ENCODE measurements at regions not wholly inside any gene's neighbourhood (a gene's known extent, or its start where the extent isn't known, plus 50 kb on each side); places are given as distances from the start of the nearest gene placed in this dataset.
"Not testable (repeated sequence)": the region's sequence is repeated elsewhere in the genome, so short reads cannot be mapped to it uniquely, and the experiment has no call there.

DNA sequence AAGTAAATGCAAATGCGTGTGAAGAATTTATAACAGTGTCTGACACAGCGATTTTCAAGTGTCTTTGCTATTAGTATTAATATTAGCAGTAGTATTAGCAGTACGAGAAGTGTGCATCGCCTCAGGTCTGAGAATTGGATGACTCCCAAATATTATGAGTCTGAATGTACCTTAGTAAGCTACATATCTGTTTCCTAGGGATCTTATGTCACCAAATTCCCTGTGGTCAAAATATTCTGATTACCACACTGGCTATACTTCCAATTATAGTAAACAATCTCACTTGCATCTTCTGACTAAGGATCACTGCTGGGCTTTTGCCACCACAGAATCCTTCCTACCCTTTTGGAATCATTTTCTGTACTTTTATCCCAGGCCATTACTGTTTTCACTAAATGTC is 396.0 kb upstream of the MIS18BP1 start:
- no peak for TF ChIP-seq POLR2A (IDR thresholded peaks at IDR 0.05)
- TF ChIP-seq, protein P1, sequence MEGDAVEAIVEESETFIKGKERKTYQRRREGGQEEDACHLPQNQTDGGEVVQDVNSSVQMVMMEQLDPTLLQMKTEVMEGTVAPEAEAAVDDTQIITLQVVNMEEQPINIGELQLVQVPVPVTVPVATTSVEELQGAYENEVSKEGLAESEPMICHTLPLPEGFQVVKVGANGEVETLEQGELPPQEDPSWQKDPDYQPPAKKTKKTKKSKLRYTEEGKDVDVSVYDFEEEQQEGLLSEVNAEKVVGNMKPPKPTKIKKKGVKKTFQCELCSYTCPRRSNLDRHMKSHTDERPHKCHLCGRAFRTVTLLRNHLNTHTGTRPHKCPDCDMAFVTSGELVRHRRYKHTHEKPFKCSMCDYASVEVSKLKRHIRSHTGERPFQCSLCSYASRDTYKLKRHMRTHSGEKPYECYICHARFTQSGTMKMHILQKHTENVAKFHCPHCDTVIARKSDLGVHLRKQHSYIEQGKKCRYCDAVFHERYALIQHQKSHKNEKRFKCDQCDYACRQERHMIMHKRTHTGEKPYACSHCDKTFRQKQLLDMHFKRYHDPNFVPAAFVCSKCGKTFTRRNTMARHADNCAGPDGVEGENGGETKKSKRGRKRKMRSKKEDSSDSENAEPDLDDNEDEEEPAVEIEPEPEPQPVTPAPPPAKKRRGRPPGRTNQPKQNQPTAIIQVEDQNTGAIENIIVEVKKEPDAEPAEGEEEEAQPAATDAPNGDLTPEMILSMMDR (IDR thresholded peaks at IDR 0.05): no peak
- 90 to 93% methylated on average over 4 of the region's 4 CpGs for whole genome bisulfite sequencing, 2 donors
- intact Hi-C loops (cut with DNase I): no loop called here
- no peaks in the 10 kb centered on the region for H3K4me1 ChIP-seq
- H3K27me3 ChIP-seq: no peaks in the 10 kb centered on the region
- no peak overlapping the region for H3K4me3 ChIP-seq (replicated peaks in 1 of 3)
- H3K27ac ChIP-seq: no peak overlapping the region
- no peaks in the 10 kb centered on the region for H3K36me3 ChIP-seq
- no peaks in the 10 kb centered on the region for H3K9me3 ChIP-seq
- DNase-seq: no peak

- no peaks in the 10 kb centered on the region for H3K27me3 ChIP-seq
- no peaks in the 10 kb centered on the region for H3K9me3 ChIP-seq
- no peak overlapping the region for H3K4me3 ChIP-seq (replicated peaks in 1 of 3)
- no peaks in the 10 kb centered on the region for H3K4me1 ChIP-seq
- no peak overlapping the region for H3K27ac ChIP-seq
- intact Hi-C loops (cut with DNase I): no loop called here
- WGBS, 2 donors: 27 to 32% methylated on average over 4 of the region's 4 CpGs
- TF ChIP-seq POLR2A (IDR thresholded peaks at IDR 0.05): no peak
- TF ChIP-seq, protein P1 (IDR thresholded peaks at IDR 0.05): no peak
- DNase-seq: no peak
- H3K36me3 ChIP-seq: no peaks in the 10 kb centered on the region
Observed at GRCh38 chr14:45641541-45641940, 388.5 kb upstream of the MIS18BP1 start.

DNA sequence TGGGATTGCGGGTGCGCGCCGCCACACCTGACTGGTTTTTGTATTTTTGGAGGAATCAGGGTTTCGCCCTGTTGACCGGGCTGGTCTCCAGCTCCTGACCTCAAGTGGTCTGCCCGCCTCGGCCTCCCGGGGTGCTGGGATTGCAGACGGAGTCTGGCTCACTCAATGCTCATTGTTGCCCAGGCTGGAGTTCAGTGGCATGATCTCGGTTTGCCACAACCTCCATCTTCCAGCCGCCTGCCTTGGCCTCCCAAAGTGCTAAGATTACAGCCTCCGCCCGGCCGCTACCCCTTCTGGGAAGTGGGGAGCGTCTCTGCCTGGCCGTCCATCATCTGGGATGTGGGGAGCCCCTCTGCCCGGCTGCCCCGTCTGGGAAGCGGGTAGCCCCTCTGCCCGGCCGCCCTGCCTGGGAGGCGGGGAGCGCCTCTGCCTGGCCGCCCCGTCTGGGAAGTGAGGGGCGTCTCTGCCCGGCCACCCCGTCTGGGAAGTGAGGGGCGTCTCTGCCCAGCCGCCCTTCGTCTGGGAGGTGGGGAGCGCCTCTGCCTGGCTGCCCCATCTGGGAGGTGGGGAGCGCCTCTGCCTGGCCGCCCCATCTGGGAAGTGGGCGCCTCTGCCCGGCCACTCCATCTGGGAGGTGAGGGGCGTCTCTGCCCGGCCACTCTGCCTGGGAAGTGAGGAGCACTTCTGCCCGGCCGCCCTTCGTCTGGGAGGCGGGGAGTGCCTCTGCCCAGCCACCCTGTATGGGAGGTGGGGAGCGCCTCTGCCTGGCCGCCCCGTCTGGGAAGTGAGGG is 381.8 kb upstream of the MIS18BP1 start:
- H3K27me3 ChIP-seq; H3K36me3 ChIP-seq; intact Hi-C loops (cut with DNase I); H3K9me3 ChIP-seq; H3K4me1 ChIP-seq; H3K27ac ChIP-seq; H3K4me3 ChIP-seq (replicated peaks in 1 of 3): not testable (repeated sequence)
- WGBS, 2 donors: 63 to 87% methylated on average over 11 to 42 of the region's 46 CpGs
- peak; percentile 36 to 67 for DNase-seq

DNA sequence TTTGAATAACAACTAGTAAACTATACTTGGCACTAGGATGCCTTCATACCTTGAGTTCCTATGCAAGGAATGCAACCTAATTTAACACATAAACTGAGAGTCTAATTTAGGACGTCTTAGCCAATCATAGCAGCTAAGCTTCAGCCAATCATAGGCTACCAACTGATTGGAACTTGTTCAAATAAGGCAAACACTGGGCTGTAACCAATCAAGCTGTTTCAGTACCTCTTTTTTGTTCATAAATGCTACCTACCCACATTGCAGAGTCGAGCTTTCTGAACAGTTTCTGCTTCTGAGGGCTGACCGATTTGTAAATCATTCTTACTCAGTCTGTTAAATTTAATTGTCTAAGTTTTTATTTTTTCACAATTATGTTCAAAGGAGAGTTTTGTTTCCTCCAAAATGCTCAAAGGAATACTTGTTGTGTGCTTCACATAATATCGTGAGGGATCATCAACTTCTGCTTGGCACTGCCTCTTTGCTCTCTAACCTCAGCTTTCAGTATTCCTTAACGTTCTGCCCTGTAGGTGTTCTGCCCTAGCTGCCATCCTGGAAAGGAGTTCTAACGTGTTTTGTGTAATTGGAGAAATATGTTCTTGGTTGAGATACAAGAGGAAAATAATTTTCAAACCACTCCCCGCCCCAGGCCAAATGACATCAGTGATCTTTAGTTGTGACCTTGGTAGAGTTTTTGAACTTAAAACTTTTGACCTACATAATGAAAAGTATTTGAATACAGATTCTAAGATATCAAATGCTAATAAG is 380.4 kb upstream of the MIS18BP1 start:
- Histone ChIP-seq H3K27ac (no peak overlapping the region), H3K4me3 (replicated peaks in 1 of 3) (no peak overlapping the region), H3K36me3 (no peaks in the 10 kb centered on the region), H3K27me3 (no peaks in the 10 kb centered on the region), H3K9me3 (no peaks in the 10 kb centered on the region), H3K4me1 (no peaks in the 10 kb centered on the region)
- DNase-seq: no peak
- TF ChIP-seq, protein P1 (IDR thresholded peaks at IDR 0.05): no peak
- 88% methylated on average over 7 of the region's 7 CpGs for WGBS, 2 donors
- intact Hi-C loops (cut with DNase I): no loop called here

DNA sequence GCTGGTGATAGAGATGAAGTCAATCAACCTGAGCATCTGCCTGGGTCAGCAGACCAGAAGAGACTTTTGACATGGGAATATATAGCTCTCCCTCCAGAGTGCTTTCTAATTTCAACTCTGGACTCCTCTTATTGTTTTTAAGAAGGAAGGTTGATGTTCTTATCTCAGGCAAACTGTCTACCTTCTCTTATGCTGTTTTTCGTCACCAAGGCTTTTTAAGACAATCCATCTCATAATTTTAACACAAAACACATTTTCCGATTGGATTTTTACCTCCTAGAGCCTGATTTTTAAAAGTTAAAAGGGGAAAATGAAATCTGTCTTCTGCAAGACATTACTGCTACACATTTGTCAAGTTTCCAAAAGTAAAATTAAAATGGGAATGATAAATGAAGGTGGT is 368.7 kb upstream of the MIS18BP1 start:
- no peaks in the 10 kb centered on the region for H3K36me3 ChIP-seq
- H3K9me3 ChIP-seq: no peaks in the 10 kb centered on the region
- H3K4me3 ChIP-seq (replicated peaks in 1 of 3): no peak overlapping the region
- WGBS, 2 donors: 72 to 87% methylated on average over 2 of the region's 2 CpGs
- no peaks in the 10 kb centered on the region for H3K27me3 ChIP-seq
- no peak for DNase-seq
- no peaks in the 10 kb centered on the region for H3K4me1 ChIP-seq
- H3K27ac ChIP-seq: no peak overlapping the region
- intact Hi-C loops (cut with DNase I): no loop called here
- TF ChIP-seq, protein P1 (IDR thresholded peaks at IDR 0.05): no peak
- no peak for TF ChIP-seq POLR2A (IDR thresholded peaks at IDR 0.05)

Measured in thyroid gland (tissue), 4 donors.